NCI-H146 (cell line): ENCODE measurements at regions not wholly inside any gene's neighbourhood (a gene's known extent, or its start where the extent isn't known, plus 50 kb on each side); places are given as distances from the start of the nearest gene placed in this dataset.

Experiments
- DNase-seq: peaks from one replicate; lab custom pipeline; 2025; lab: John Stamatoyannopoulos, UW

DNA sequence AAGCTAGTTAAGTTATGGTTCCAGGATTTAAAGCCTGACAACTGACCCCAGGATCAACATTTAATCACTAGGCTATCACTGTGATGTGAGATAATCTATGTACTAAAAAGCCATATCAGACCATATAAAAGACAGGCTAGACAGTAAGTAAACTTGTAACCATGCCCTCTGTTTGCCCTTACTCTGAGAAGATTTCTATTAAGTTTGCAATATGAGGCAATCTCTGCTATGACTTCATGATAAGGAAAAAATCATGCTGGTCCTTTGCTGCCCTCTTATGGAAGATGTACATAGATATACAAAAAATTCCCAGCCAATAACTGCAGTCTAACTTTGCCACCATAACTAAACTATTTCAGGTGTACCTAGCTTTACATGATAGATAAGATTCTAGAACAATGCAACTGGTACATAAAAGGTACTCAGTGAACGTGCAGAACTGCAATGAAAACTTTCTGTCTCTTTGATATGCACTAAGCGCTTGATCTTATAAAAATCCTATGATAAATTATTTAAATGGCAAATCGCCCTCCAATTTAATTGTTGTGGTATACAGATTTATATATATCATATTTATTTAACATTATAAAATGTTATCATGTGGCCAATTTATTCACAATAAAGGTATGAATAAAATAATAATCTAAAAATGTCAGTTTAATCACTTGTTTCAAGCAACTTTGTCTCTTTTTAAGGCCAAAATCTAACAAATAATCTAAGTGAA is 70.5 kb downstream of the FAM217A start:
- peak; percentile 44 for DNase-seq

DNA sequence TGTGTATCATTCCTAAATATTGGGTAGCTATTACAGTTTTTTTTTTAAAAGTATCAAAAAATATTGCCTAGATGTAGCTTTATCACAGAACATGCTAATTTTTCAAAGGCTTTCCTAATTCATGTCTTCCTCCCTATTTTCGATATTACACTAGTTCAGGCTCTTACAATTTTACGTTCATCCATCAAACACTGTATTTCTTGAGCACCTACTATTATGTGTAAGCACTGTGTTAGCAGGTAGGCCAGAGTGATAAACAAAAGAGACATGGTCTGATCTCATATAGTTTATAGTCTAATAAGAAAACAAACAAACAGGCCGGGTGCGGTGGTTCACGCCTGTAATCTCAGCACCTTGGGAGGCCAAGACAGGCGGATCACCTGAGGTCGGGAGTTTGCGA is 69.5 kb downstream of the FAM217A start:
- no peak for DNase-seq

DNA sequence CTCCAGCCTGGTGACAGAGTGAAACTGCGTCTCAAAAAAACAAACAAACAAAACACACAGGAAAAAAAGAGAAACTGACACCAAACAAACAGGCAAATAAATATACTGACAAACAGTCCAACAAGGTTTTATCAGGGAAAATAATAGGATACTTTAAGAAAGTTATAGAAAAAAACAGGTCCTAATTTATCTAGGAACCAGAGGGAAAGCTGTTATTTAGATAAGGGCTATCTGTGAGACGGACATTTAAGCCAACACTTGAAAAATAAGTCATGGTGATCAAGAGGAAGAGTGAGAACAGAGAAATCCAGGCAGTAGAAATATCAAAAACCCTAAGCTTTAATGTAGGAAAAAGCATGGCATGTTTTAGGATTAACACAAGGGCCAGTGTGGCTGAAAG is 68.9 kb downstream of the FAM217A start:
- DNase-seq: no peak

DNA sequence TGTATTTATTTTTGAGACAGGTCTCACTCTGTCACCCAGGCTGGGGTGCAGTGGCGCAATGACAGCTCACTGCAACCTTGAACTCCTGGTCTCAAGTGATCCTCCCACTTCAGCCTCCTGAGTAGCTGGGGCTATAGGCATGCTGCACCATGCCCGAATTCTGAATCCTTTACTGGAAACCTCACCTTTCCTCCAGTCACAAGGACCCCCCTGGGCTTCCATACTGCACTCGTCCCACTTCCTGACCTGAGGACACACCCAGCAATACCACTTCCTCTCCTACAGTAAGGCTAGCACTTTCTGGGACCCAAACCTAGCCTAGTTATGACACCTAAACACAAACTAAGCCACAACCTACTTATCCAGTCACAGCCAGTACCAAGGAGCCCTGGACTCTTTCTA is 68.2 kb downstream of the FAM217A start:
- no peak for DNase-seq

DNA sequence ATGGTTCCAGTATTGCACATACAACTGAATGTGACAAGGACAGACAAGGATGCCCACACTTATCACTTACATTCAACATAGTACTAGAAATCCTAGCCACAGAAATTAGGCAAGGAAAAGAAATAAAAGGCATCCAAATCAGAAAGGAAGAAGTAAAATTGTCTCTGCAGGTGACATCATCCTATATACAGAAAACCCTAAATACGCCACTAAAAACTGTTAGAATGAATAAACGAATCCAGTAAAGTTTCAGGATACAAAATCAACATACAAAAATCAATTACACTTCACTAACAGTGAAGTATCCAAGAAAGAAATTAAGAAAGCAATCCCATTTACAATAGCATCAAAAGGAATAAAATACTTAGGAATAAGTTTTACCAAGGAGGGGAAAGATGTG is 66.1 kb downstream of the FAM217A start:
- DNase-seq: no peak

DNA sequence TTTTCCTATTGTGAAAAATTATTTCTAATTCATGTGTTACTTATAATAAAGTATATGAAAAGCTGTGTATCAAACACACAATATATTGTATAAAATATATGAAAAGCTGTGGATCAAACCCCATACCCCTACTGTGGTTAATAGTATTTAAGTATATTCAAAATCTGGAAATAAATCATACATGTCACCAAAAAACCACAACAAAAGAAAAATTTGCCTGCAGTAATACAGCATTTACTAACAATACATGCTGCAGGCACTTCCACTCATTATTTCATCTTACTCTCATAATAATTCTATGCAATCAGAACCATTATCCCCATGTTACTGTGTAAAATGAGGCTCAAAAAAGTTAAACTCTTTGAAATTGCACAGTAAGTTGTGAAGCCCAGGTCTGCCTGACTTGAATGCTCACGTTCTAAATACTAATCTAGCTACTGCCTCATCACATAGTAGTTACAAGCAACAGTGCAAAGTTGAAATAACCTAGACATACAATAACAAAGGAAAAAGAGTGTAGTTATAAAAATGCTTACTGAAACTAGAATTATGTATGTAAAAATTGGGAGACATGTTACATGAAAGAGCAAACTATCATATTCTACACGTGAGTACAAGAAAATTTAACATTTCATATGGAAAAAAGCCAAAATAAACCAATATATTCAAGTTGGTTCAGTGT is 61.7 kb downstream of the FAM217A start:
- DNase-seq: no peak

DNA sequence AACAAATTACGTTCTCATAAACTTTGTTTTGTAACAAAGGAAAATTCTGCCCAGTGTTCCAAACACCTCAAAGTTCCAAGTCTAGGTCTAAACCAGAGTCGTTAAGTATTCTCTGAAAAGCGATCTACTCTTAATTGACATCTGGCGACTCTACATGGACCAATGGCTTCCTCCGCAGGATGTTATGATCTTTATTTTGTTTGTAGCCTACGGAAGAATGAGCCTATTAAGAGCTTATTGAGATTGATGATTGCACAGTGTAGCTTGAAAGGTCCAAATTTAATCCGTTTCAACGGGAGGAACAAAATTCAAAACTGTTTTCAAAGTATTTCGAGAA is 61.1 kb downstream of the FAM217A start:
- DNase-seq: peak; percentile 61

DNA sequence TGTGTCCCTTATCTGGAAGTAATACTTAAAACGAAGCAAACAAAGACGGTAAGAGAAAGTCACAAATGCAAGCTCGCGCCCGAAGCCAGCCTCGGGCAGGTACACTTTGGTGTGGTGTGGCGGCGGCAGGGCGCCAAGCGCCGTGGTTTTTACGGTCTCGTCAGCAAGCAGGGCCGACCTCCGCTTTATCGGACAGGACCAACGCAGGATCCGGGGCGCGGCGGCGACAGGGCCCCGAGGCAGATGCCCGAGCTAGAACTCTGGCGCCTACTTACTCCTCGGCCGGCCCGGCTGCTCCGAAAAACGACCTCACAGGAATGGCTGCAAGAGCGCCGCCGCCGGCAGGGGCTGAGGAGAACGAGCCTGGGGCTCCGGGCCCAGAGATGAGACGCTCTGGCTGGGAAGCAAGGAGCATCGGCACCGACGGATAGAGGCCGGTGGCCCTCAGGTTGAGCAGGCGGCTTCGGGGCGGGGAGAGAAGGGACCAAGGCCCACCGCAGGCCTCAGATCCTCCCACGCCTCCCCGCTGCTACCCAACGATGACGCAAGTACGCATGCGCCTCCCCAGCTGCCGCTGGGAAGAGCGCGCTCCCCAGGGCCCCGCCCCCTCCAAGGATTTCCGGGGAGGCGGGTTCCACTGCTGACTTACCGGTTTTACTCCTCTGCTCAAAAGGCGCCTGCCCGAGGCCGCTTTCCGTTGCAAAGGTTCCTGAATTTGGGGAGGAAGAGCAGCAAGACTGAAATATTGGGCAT is 60.6 kb downstream of the FAM217A start:
- peak; percentile 97 for DNase-seq
